ENCODE measurements at regions not wholly inside any gene's neighbourhood (a gene's known extent, or its start where the extent isn't known, plus 50 kb on each side); places are given as distances from the start of the nearest gene placed in this dataset.

- Histone ChIP-seq H3K4me3 (replicated peaks; ENCODE audit: insufficient read depth, low read length) (no peak overlapping the region), H3K27ac (replicated peaks) (no peak overlapping the region), H3K27me3 (ENCODE audit: insufficient read depth, poor library complexity, severe bottlenecking) (no peaks in the 10 kb centered on the region)
- DNase-seq (ENCODE audit: low read depth in 1 of 2, low spot score in 1 of 2): no peak
- no peak for TF ChIP-seq POLR2AphosphoS5 (IDR thresholded peaks at IDR 0.05; ENCODE audit: low read depth)
- no peak for TF ChIP-seq CTCF (IDR thresholded peaks at IDR 0.05; ENCODE audit: insufficient read depth, low read length)
- TF ChIP-seq GABPA (IDR thresholded peaks at IDR 0.05; ENCODE audit: low read depth): no peak
- no peak for TF ChIP-seq REST (IDR thresholded peaks at IDR 0.05; ENCODE audit: insufficient replicate concordance, low read depth)
- TF ChIP-seq SPI1 (IDR thresholded peaks at IDR 0.05; ENCODE audit: borderline replicate concordance, low read depth): no peak
These were observed 264.1 kb downstream of the GASK1B start for GRCh38 chr4:157908691-157909090.

- no peak for DNase-seq (ENCODE audit: low read depth in 1 of 2, low spot score in 1 of 2)
- TF ChIP-seq POLR2AphosphoS5 (IDR thresholded peaks at IDR 0.05; ENCODE audit: low read depth) (no peak), SPI1 (IDR thresholded peaks at IDR 0.05; ENCODE audit: borderline replicate concordance, low read depth) (no peak), GABPA (IDR thresholded peaks at IDR 0.05; ENCODE audit: low read depth) (no peak), REST (IDR thresholded peaks at IDR 0.05; ENCODE audit: insufficient replicate concordance, low read depth) (no peak), CTCF (IDR thresholded peaks at IDR 0.05; ENCODE audit: insufficient read depth, low read length) (no peak)
- H3K27ac ChIP-seq (replicated peaks): no peak overlapping the region
- no peaks in the 10 kb centered on the region for H3K27me3 ChIP-seq (ENCODE audit: insufficient read depth, poor library complexity, severe bottlenecking)
- no peak overlapping the region for H3K4me3 ChIP-seq (replicated peaks; ENCODE audit: insufficient read depth, low read length)
These were observed 264.8 kb downstream of the GASK1B start for GRCh38 chr4:157908031-157908430.

- Histone ChIP-seq H3K27me3 (ENCODE audit: insufficient read depth, poor library complexity, severe bottlenecking) (no peaks in the 10 kb centered on the region), H3K4me3 (replicated peaks; ENCODE audit: insufficient read depth, low read length) (no peak overlapping the region), H3K27ac (replicated peaks) (no peak overlapping the region)
- TF ChIP-seq POLR2AphosphoS5 (IDR thresholded peaks at IDR 0.05; ENCODE audit: low read depth): no peak
- TF ChIP-seq GABPA (IDR thresholded peaks at IDR 0.05; ENCODE audit: low read depth): no peak
- no peak for TF ChIP-seq CTCF (IDR thresholded peaks at IDR 0.05; ENCODE audit: insufficient read depth, low read length)
- no peak for TF ChIP-seq SPI1 (IDR thresholded peaks at IDR 0.05; ENCODE audit: borderline replicate concordance, low read depth)
- TF ChIP-seq REST (IDR thresholded peaks at IDR 0.05; ENCODE audit: insufficient replicate concordance, low read depth): no peak
- no peak for DNase-seq (ENCODE audit: low read depth in 1 of 2, low spot score in 1 of 2)
These were observed 265.4 kb downstream of the GASK1B start for GRCh38 chr4:157907226-157907946.

Data from HL-60 (cell line).